ENCODE measurements at regions not wholly inside any gene's neighbourhood (a gene's known extent, or its start where the extent isn't known, plus 50 kb on each side); places are given as distances from the start of the nearest gene placed in this dataset.
"Not testable (repeated sequence)": the region's sequence is repeated elsewhere in the genome, so short reads cannot be mapped to it uniquely, and the experiment has no call there.

- H3K36me3 Mint-ChIP-seq; H3K27me3 Mint-ChIP-seq; H3K4me1 Mint-ChIP-seq (ENCODE audit: low read depth in 2 of 2); DNase-seq (ENCODE audit: low spot score); H3K4me3 Mint-ChIP-seq; ATAC-seq; H3K27ac Mint-ChIP-seq; H3K9me3 Mint-ChIP-seq: not testable (repeated sequence)
Observed at GRCh38 chr4:9696561-9696960, 84.9 kb upstream of the DRD5 start.

- not testable (repeated sequence) for ATAC-seq; H3K27ac Mint-ChIP-seq; H3K9me3 Mint-ChIP-seq; H3K27me3 Mint-ChIP-seq; DNase-seq (ENCODE audit: low spot score); H3K4me3 Mint-ChIP-seq; H3K36me3 Mint-ChIP-seq
- H3K4me1 Mint-ChIP-seq (ENCODE audit: low read depth in 2 of 2), result peaks cover 8 to 15% of the 10 kb centered on the region in 2 donors
Observed at GRCh38 chr4:9702019-9702418, 79.4 kb upstream of the DRD5 start.

- not testable (repeated sequence) for H3K9me3 Mint-ChIP-seq; DNase-seq (ENCODE audit: low spot score); H3K36me3 Mint-ChIP-seq; H3K27me3 Mint-ChIP-seq; ATAC-seq; H3K4me3 Mint-ChIP-seq; H3K27ac Mint-ChIP-seq
- H3K4me1 Mint-ChIP-seq (ENCODE audit: low read depth in 2 of 2), result peaks cover 8 to 15% of the 10 kb centered on the region in 2 donors
Observed at GRCh38 chr4:9702696-9703095, 78.7 kb upstream of the DRD5 start.

- peaks cover 5 to 7% of the 10 kb centered on the region in 2 donors for H3K27me3 Mint-ChIP-seq
- H3K4me3 Mint-ChIP-seq, result no peak overlapping the region
- peaks cover 8 to 15% of the 10 kb centered on the region in 2 donors for H3K4me1 Mint-ChIP-seq (ENCODE audit: low read depth in 2 of 2)
- no peak overlapping the region for H3K27ac Mint-ChIP-seq
- H3K36me3 Mint-ChIP-seq, result no peaks in the 10 kb centered on the region
- ATAC-seq (no peak), DNase-seq (ENCODE audit: low spot score) (no peak)
- H3K9me3 Mint-ChIP-seq, result no peaks in the 10 kb centered on the region
Observed at GRCh38 chr4:9703391-9703790, 78.0 kb upstream of the DRD5 start.

- H3K4me3 Mint-ChIP-seq; DNase-seq (ENCODE audit: low spot score); H3K36me3 Mint-ChIP-seq; H3K9me3 Mint-ChIP-seq; H3K27me3 Mint-ChIP-seq; H3K27ac Mint-ChIP-seq; ATAC-seq: not testable (repeated sequence)
- H3K4me1 Mint-ChIP-seq (ENCODE audit: low read depth in 2 of 2), result peaks cover 8 to 15% of the 10 kb centered on the region in 2 donors
Observed at GRCh38 chr4:9704126-9704525, 77.3 kb upstream of the DRD5 start.

- no peak overlapping the region for H3K27ac Mint-ChIP-seq
- H3K36me3 Mint-ChIP-seq, result no peaks in the 10 kb centered on the region
- ATAC-seq, result no peak
- no peaks in the 10 kb centered on the region for H3K9me3 Mint-ChIP-seq
- peaks cover 5 to 7% of the 10 kb centered on the region in 2 donors for H3K27me3 Mint-ChIP-seq
- DNase-seq (ENCODE audit: low spot score), result no peak
- no peak overlapping the region for H3K4me3 Mint-ChIP-seq
- peaks cover 8 to 15% of the 10 kb centered on the region in 2 donors for H3K4me1 Mint-ChIP-seq (ENCODE audit: low read depth in 2 of 2)
Observed at GRCh38 chr4:9704551-9705332, 76.7 kb upstream of the DRD5 start.

GRCh38 chr4:9707281-9707680, 74.2 kb upstream of the DRD5 start:
- not testable (repeated sequence) for DNase-seq (ENCODE audit: low spot score); H3K36me3 Mint-ChIP-seq; H3K9me3 Mint-ChIP-seq; H3K4me3 Mint-ChIP-seq; ATAC-seq; H3K27me3 Mint-ChIP-seq; H3K27ac Mint-ChIP-seq
- H3K4me1 Mint-ChIP-seq (ENCODE audit: low read depth in 2 of 2), result peaks cover 8 to 15% of the 10 kb centered on the region in 2 donors

- not testable (repeated sequence) for DNase-seq (ENCODE audit: low spot score); H3K27ac Mint-ChIP-seq; H3K36me3 Mint-ChIP-seq; H3K9me3 Mint-ChIP-seq; ATAC-seq; H3K27me3 Mint-ChIP-seq; H3K4me3 Mint-ChIP-seq
- peaks cover 8 to 15% of the 10 kb centered on the region in 2 donors for H3K4me1 Mint-ChIP-seq (ENCODE audit: low read depth in 2 of 2)
Observed at GRCh38 chr4:9707936-9708335, 73.5 kb upstream of the DRD5 start.

GRCh38 chr4:9709724-9710123, 71.7 kb upstream of the DRD5 start:
- ATAC-seq, result no peak

GRCh38 chr4:9715271-9715670, 66.2 kb upstream of the DRD5 start:
- not testable (repeated sequence) for H3K9me3 Mint-ChIP-seq; DNase-seq (ENCODE audit: low spot score); H3K4me3 Mint-ChIP-seq; ATAC-seq; H3K36me3 Mint-ChIP-seq; H3K27ac Mint-ChIP-seq; H3K4me1 Mint-ChIP-seq (ENCODE audit: low read depth in 2 of 2)
- H3K27me3 Mint-ChIP-seq, result peaks cover 7 to 15% of the 10 kb centered on the region in 2 donors

More at GRCh38 chr4:9709724-9710123, 71.7 kb upstream of the DRD5 start:
- Mint-ChIP-seq H3K27me3 (no peaks in the 10 kb centered on the region), H3K36me3 (no peaks in the 10 kb centered on the region), H3K4me3 (no peak overlapping the region), H3K4me1 (ENCODE audit: low read depth in 2 of 2) (no peaks in the 10 kb centered on the region), H3K27ac (no peak overlapping the region), H3K9me3 (no peaks in the 10 kb centered on the region)
- DNase-seq (ENCODE audit: low spot score), result no peak

- Mint-ChIP-seq H3K4me1 (ENCODE audit: low read depth in 2 of 2) (no peaks in the 10 kb centered on the region), H3K36me3 (no peaks in the 10 kb centered on the region), H3K4me3 (no peak overlapping the region), H3K9me3 (no peaks in the 10 kb centered on the region), H3K27me3 (peaks cover 12 to 23% of the 10 kb centered on the region in 2 donors), H3K27ac (no peak overlapping the region)
- peak in 1 of 2 donors; percentile 52 for ATAC-seq
- DNase-seq (ENCODE audit: low spot score), result no peak
Observed at GRCh38 chr4:9716093-9716492, 65.3 kb upstream of the DRD5 start.

- H3K4me3 Mint-ChIP-seq; H3K27ac Mint-ChIP-seq; H3K4me1 Mint-ChIP-seq (ENCODE audit: low read depth in 2 of 2); DNase-seq (ENCODE audit: low spot score); H3K9me3 Mint-ChIP-seq; H3K36me3 Mint-ChIP-seq; ATAC-seq: not testable (repeated sequence)
- peaks cover 15 to 25% of the 10 kb centered on the region in 2 donors for H3K27me3 Mint-ChIP-seq
Observed at GRCh38 chr4:9718246-9718939, 63.0 kb upstream of the DRD5 start.

GRCh38 chr4:9722131-9722530, 59.3 kb upstream of the DRD5 start:
- peaks cover 13 to 26% of the 10 kb centered on the region in 2 donors for H3K27me3 Mint-ChIP-seq
- not testable (repeated sequence) for H3K9me3 Mint-ChIP-seq; DNase-seq (ENCODE audit: low spot score); H3K36me3 Mint-ChIP-seq; H3K27ac Mint-ChIP-seq; H3K4me3 Mint-ChIP-seq; ATAC-seq; H3K4me1 Mint-ChIP-seq (ENCODE audit: low read depth in 2 of 2)

Measured in natural killer cell treated with Interleukin-12 subunit alpha and Interleukin-12 subunit beta and Interleukin-15 and Interleukin-18, amount 100 ng/mL, for 72 hours (primary cell).